Central memory CD8-positive, alpha-beta T cell (primary cell): ENCODE measurements at regions not wholly inside any gene's neighbourhood (a gene's known extent, or its start where the extent isn't known, plus 50 kb on each side); places are given as distances from the start of the nearest gene placed in this dataset.

ENCODE experiments used
- ATAC-seq: fragments of 150-1000 bp; cut with Tn5 transposase; replicated peaks from 2 replicates; pipeline ENCODE4 v1.10.0; 2022; ENCODE audit warnings: mild to moderate bottlenecking, moderate FRiP score, moderate number of reproducible peaks; ENCODE audit not compliant: poor library complexity, severe bottlenecking; ENCODE audit errors: extremely low read depth
- DNase-seq, 2 donors: peaks; one replicate each; pipeline ENCODE4 v3.0.0; 2021; ENCODE audit warnings: low spot score in 2 of 2
- H3K27ac Mint-ChIP-seq: one replicate; pipeline ENCODE4 v1.8.0; 2022; ENCODE audit warnings: low read depth, mild to moderate bottlenecking, moderate library complexity, mixed read lengths
- H3K27me3 Mint-ChIP-seq: one replicate; pipeline ENCODE4 v1.8.0; 2022; ENCODE audit warnings: mixed read lengths
- H3K36me3 Mint-ChIP-seq: one replicate; pipeline ENCODE4 v1.8.0; 2022; ENCODE audit warnings: mild to moderate bottlenecking, moderate library complexity, mixed read lengths; ENCODE audit not compliant: insufficient read depth
- H3K4me1 Mint-ChIP-seq: one replicate; pipeline ENCODE4 v1.8.0; 2022; ENCODE audit warnings: mixed read lengths
- H3K4me3 Mint-ChIP-seq: one replicate; pipeline ENCODE4 v1.8.0; 2022; ENCODE audit warnings: mild to moderate bottlenecking, moderate library complexity, mixed read lengths
- H3K9me3 Mint-ChIP-seq: one replicate; pipeline ENCODE4 v1.8.0; 2022; ENCODE audit warnings: mixed read lengths

GRCh38 chr1:203419558-203419957, 56.0 kb upstream of the PRELP start:
- Mint-ChIP-seq H3K36me3 (no peaks in the 10 kb centered on the region), H3K4me3 (no peak overlapping the region), H3K27me3 (peaks cover 58% of the 10 kb centered on the region), H3K4me1 (no peaks in the 10 kb centered on the region), H3K27ac (no peak overlapping the region), H3K9me3 (no peaks in the 10 kb centered on the region)
- DNase-seq (no peak), ATAC-seq (no peak)

- Mint-ChIP-seq H3K9me3 (no peaks in the 10 kb centered on the region), H3K27me3 (peaks cover 58% of the 10 kb centered on the region), H3K4me1 (no peaks in the 10 kb centered on the region), H3K36me3 (no peaks in the 10 kb centered on the region), H3K27ac (no peak overlapping the region), H3K4me3 (no peak overlapping the region)
- ATAC-seq (no peak), DNase-seq (no peak)
These were observed 55.3 kb upstream of the PRELP start for GRCh38 chr1:203420263-203420662.

GRCh38 chr1:203421246-203421645, 54.4 kb upstream of the PRELP start:
- peaks cover 58% of the 10 kb centered on the region for H3K27me3 Mint-ChIP-seq
- DNase-seq (no peak), ATAC-seq (no peak)
- no peaks in the 10 kb centered on the region for H3K36me3 Mint-ChIP-seq
- no peaks in the 10 kb centered on the region for H3K9me3 Mint-ChIP-seq
- H3K4me3 Mint-ChIP-seq, result no peak overlapping the region
- no peak overlapping the region for H3K27ac Mint-ChIP-seq
- H3K4me1 Mint-ChIP-seq, result no peaks in the 10 kb centered on the region

DNA sequence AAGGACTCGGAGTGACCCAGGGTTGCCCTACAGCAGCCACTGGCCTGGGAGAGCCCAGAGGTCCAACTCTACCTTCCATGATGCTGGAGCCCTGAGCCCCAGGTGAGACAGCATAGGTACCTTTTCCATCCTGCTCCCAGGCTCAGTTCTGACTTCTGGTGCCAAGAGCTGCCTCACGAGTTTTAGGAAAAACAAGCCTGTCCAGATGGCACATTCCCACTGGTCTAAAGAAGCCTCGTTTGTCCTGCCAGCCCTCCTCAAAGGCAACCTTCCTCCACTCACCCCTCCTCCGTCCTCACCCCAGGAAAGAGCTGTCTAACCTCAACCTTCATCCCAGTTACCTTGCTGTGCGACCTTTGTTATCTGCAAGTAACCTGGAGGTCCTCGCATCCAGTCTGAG, 53.5 kb upstream of the PRELP start:
- no peak for DNase-seq
- Mint-ChIP-seq H3K27ac (no peak overlapping the region), H3K36me3 (no peaks in the 10 kb centered on the region), H3K4me3 (no peak overlapping the region), H3K4me1 (no peaks in the 10 kb centered on the region), H3K9me3 (no peaks in the 10 kb centered on the region), H3K27me3 (peaks cover 64% of the 10 kb centered on the region)
- no peak for ATAC-seq

DNA sequence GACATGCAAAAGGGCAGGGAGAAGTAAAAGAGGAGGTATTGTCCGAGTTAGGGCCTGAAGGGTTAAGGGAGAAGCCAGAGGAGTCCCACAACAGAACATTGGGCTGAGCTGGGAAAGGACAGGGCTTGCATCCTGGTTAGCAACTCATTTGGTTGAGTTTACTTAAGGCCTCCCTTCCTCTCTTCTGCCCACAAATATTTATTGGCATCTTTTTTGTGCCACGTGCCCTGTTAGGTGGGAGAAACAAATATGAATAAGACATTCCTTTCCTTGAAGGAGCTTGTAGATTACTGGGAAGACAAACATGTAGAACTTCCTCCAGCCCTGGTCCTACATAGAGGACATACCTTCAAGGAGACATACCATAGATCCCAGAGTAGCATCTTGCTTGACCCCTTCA, 53.0 kb upstream of the PRELP start:
- H3K36me3 Mint-ChIP-seq, result no peaks in the 10 kb centered on the region
- ATAC-seq, result no peak

GRCh38 chr1:203424285-203424684, 51.3 kb upstream of the PRELP start:
- H3K4me1 Mint-ChIP-seq, result no peaks in the 10 kb centered on the region
- DNase-seq (no peak), ATAC-seq (no peak)
- no peak overlapping the region for H3K4me3 Mint-ChIP-seq
- H3K9me3 Mint-ChIP-seq, result no peaks in the 10 kb centered on the region
- no peaks in the 10 kb centered on the region for H3K36me3 Mint-ChIP-seq
- H3K27me3 Mint-ChIP-seq, result peaks cover 82% of the 10 kb centered on the region
- no peak overlapping the region for H3K27ac Mint-ChIP-seq

More for the DNA sequence above, 53.0 kb upstream of the PRELP start:
- no peak for DNase-seq
- no peaks in the 10 kb centered on the region for H3K9me3 Mint-ChIP-seq
- no peak overlapping the region for H3K4me3 Mint-ChIP-seq
- H3K27ac Mint-ChIP-seq, result no peak overlapping the region
- peaks cover 69% of the 10 kb centered on the region for H3K27me3 Mint-ChIP-seq
- H3K4me1 Mint-ChIP-seq, result no peaks in the 10 kb centered on the region

- Mint-ChIP-seq H3K36me3 (no peaks in the 10 kb centered on the region), H3K27me3 (peaks cover 87% of the 10 kb centered on the region), H3K27ac (no peak overlapping the region), H3K9me3 (no peaks in the 10 kb centered on the region), H3K4me1 (no peaks in the 10 kb centered on the region), H3K4me3 (no peak overlapping the region)
- ATAC-seq (no peak), DNase-seq (no peak)
These were observed 50.5 kb upstream of the PRELP start for GRCh38 chr1:203424861-203425662.

- no peak overlapping the region for H3K4me3 Mint-ChIP-seq
- H3K27me3 Mint-ChIP-seq, result peaks cover 84% of the 10 kb centered on the region
- no peaks in the 10 kb centered on the region for H3K4me1 Mint-ChIP-seq
- no peaks in the 10 kb centered on the region for H3K36me3 Mint-ChIP-seq
- no peak for DNase-seq
- no peak for ATAC-seq
- H3K27ac Mint-ChIP-seq, result no peak overlapping the region
- no peaks in the 10 kb centered on the region for H3K9me3 Mint-ChIP-seq
These were observed 50.0 kb upstream of the PRELP start for GRCh38 chr1:203425663-203425975.
